ENCODE measurements at regions not wholly inside any gene's neighbourhood (a gene's known extent, or its start where the extent isn't known, plus 50 kb on each side); places are given as distances from the start of the nearest gene placed in this dataset.
A peak's percentile ranks its signal among the peaks of the same experiment; 100 is the strongest.

- Histone ChIP-seq H3K27ac (ENCODE audit: low read depth, low read length) (no peak overlapping the region), H3K4ac (ENCODE audit: low read depth, low read length) (no peak overlapping the region), H3K14ac (ENCODE audit: low read length) (no peak overlapping the region), H3K9me3 (ENCODE audit: insufficient read depth, low read depth, low read length) (no peaks in the 10 kb centered on the region), H3K23ac (ENCODE audit: low read length) (no peak overlapping the region), H2BK12ac (ENCODE audit: low read length) (no peak overlapping the region), H3K36me3 (ENCODE audit: control insufficient read depth in 1 of 2, insufficient read depth in 2 of 2, low read length in 2 of 2) (no peaks in the 10 kb centered on the region), H4K12ac (ENCODE audit: low read depth, low read length) (no peak overlapping the region), H3K27me3 (ENCODE audit: insufficient read depth, low read length) (no peaks in the 10 kb centered on the region), H3K79me2 (ENCODE audit: control insufficient read depth, insufficient read depth, low read length, poor library complexity) (no peaks in the 10 kb centered on the region), H2AK5ac (ENCODE audit: low read length) (no peak overlapping the region), H3K4me1 (ENCODE audit: control insufficient read depth in 1 of 2, insufficient read depth in 2 of 2, low read length in 2 of 2) (no peaks in the 10 kb centered on the region), H4K91ac (ENCODE audit: low read depth, low read length) (no peak overlapping the region), H4K8ac (ENCODE audit: low read depth, low read length) (no peak overlapping the region), H3K9ac (ENCODE audit: low read length) (no peak overlapping the region), H3K4me2 (ENCODE audit: low read length) (no peak overlapping the region), H3K79me1 (ENCODE audit: low read length) (no peaks in the 10 kb centered on the region), H2BK120ac (ENCODE audit: insufficient read depth, low read length, poor library complexity) (no peak overlapping the region), H2AFZ (ENCODE audit: insufficient read depth, low read length, poor library complexity) (no peak overlapping the region), H3K4me3 (ENCODE audit: low read depth, low read length) (no peak overlapping the region), H2BK5ac (ENCODE audit: low read depth, low read length, poor library complexity) (no peak overlapping the region), H3K18ac (ENCODE audit: low read length) (no peak overlapping the region)
- no CpG with 5 or more reads among the region's 2 CpGs for WGBS (ENCODE audit: extremely low coverage, insufficient coverage, insufficient read length)
- peak in 1 of 2 donors; percentile 64 for DNase-seq
Measured at GRCh38 chr7:106476751-106477150, 184.2 kb downstream of the CCDC71L start.

GRCh38 chr7:106472741-106473140, 188.0 kb upstream of the NAMPT start:
- no peaks in the 10 kb centered on the region for H3K79me1 ChIP-seq (ENCODE audit: low read length)
- H3K14ac ChIP-seq (ENCODE audit: low read length): no peak overlapping the region
- H3K9ac ChIP-seq (ENCODE audit: low read length): no peak overlapping the region
- no peak overlapping the region for H4K8ac ChIP-seq (ENCODE audit: low read depth, low read length)
- H3K23ac ChIP-seq (ENCODE audit: low read length): no peak overlapping the region
- no peak overlapping the region for H2BK12ac ChIP-seq (ENCODE audit: low read length)
- H3K18ac ChIP-seq (ENCODE audit: low read length): no peak overlapping the region
- no peak overlapping the region for H2AFZ ChIP-seq (ENCODE audit: insufficient read depth, low read length, poor library complexity)
- no CpG with 5 or more reads among the region's 3 CpGs for WGBS (ENCODE audit: extremely low coverage, insufficient coverage, insufficient read length)
- no peaks in the 10 kb centered on the region for H3K9me3 ChIP-seq (ENCODE audit: insufficient read depth, low read depth, low read length)
- DNase-seq: no peak
- H3K36me3 ChIP-seq (ENCODE audit: control insufficient read depth in 1 of 2, insufficient read depth in 2 of 2, low read length in 2 of 2): no peaks in the 10 kb centered on the region
- H2AK5ac ChIP-seq (ENCODE audit: low read length): no peak overlapping the region
- no peak overlapping the region for H3K4me2 ChIP-seq (ENCODE audit: low read length)
- H2BK120ac ChIP-seq (ENCODE audit: insufficient read depth, low read length, poor library complexity): no peak overlapping the region
- H3K27ac ChIP-seq (ENCODE audit: low read depth, low read length): no peak overlapping the region
- no peak overlapping the region for H4K12ac ChIP-seq (ENCODE audit: low read depth, low read length)
- H3K4ac ChIP-seq (ENCODE audit: low read depth, low read length): no peak overlapping the region
- H3K4me1 ChIP-seq (ENCODE audit: control insufficient read depth in 1 of 2, insufficient read depth in 2 of 2, low read length in 2 of 2): no peaks in the 10 kb centered on the region
- no peak overlapping the region for H2BK5ac ChIP-seq (ENCODE audit: low read depth, low read length, poor library complexity)
- no peaks in the 10 kb centered on the region for H3K27me3 ChIP-seq (ENCODE audit: insufficient read depth, low read length)
- no peak overlapping the region for H3K4me3 ChIP-seq (ENCODE audit: low read depth, low read length)
- H3K79me2 ChIP-seq (ENCODE audit: control insufficient read depth, insufficient read depth, low read length, poor library complexity): no peaks in the 10 kb centered on the region
- no peak overlapping the region for H4K91ac ChIP-seq (ENCODE audit: low read depth, low read length)

- Histone ChIP-seq H3K4ac (ENCODE audit: low read depth, low read length) (no peak overlapping the region), H3K4me1 (ENCODE audit: control insufficient read depth in 1 of 2, insufficient read depth in 2 of 2, low read length in 2 of 2) (no peaks in the 10 kb centered on the region), H2AFZ (ENCODE audit: insufficient read depth, low read length, poor library complexity) (no peak overlapping the region), H3K4me2 (ENCODE audit: low read length) (no peak overlapping the region), H3K4me3 (ENCODE audit: low read depth, low read length) (no peak overlapping the region), H2AK5ac (ENCODE audit: low read length) (no peak overlapping the region), H2BK120ac (ENCODE audit: insufficient read depth, low read length, poor library complexity) (no peak overlapping the region), H3K23ac (ENCODE audit: low read length) (no peak overlapping the region), H4K91ac (ENCODE audit: low read depth, low read length) (no peak overlapping the region), H3K9me3 (ENCODE audit: insufficient read depth, low read depth, low read length) (no peaks in the 10 kb centered on the region), H2BK12ac (ENCODE audit: low read length) (no peak overlapping the region), H3K27ac (ENCODE audit: low read depth, low read length) (no peak overlapping the region), H3K36me3 (ENCODE audit: control insufficient read depth in 1 of 2, insufficient read depth in 2 of 2, low read length in 2 of 2) (no peaks in the 10 kb centered on the region), H3K14ac (ENCODE audit: low read length) (no peak overlapping the region), H3K9ac (ENCODE audit: low read length) (no peak overlapping the region), H4K12ac (ENCODE audit: low read depth, low read length) (no peak overlapping the region), H3K79me1 (ENCODE audit: low read length) (no peaks in the 10 kb centered on the region), H4K8ac (ENCODE audit: low read depth, low read length) (no peak overlapping the region), H3K18ac (ENCODE audit: low read length) (no peak overlapping the region), H3K79me2 (ENCODE audit: control insufficient read depth, insufficient read depth, low read length, poor library complexity) (no peaks in the 10 kb centered on the region), H2BK5ac (ENCODE audit: low read depth, low read length, poor library complexity) (no peak overlapping the region), H3K27me3 (ENCODE audit: insufficient read depth, low read length) (no peaks in the 10 kb centered on the region)
- no CpG with 5 or more reads among the region's 8 CpGs for WGBS (ENCODE audit: extremely low coverage, insufficient coverage, insufficient read length)
- no peak for DNase-seq
Measured at GRCh38 chr7:106471686-106472440, 187.1 kb upstream of the NAMPT start.

- Histone ChIP-seq H2BK120ac (ENCODE audit: insufficient read depth, low read length, poor library complexity) (no peak overlapping the region), H3K23ac (ENCODE audit: low read length) (no peak overlapping the region), H4K8ac (ENCODE audit: low read depth, low read length) (no peak overlapping the region), H2BK12ac (ENCODE audit: low read length) (no peak overlapping the region), H3K9me3 (ENCODE audit: insufficient read depth, low read depth, low read length) (no peaks in the 10 kb centered on the region), H3K4me2 (ENCODE audit: low read length) (no peak overlapping the region), H3K4ac (ENCODE audit: low read depth, low read length) (no peak overlapping the region), H3K9ac (ENCODE audit: low read length) (no peak overlapping the region), H3K79me1 (ENCODE audit: low read length) (no peaks in the 10 kb centered on the region), H3K14ac (ENCODE audit: low read length) (no peak overlapping the region), H2AFZ (ENCODE audit: insufficient read depth, low read length, poor library complexity) (no peak overlapping the region), H3K18ac (ENCODE audit: low read length) (no peak overlapping the region), H3K4me3 (ENCODE audit: low read depth, low read length) (no peak overlapping the region), H3K36me3 (ENCODE audit: control insufficient read depth in 1 of 2, insufficient read depth in 2 of 2, low read length in 2 of 2) (no peaks in the 10 kb centered on the region), H4K91ac (ENCODE audit: low read depth, low read length) (no peak overlapping the region), H3K27ac (ENCODE audit: low read depth, low read length) (no peak overlapping the region), H4K12ac (ENCODE audit: low read depth, low read length) (no peak overlapping the region), H2AK5ac (ENCODE audit: low read length) (no peak overlapping the region), H3K27me3 (ENCODE audit: insufficient read depth, low read length) (no peaks in the 10 kb centered on the region), H3K4me1 (ENCODE audit: control insufficient read depth in 1 of 2, insufficient read depth in 2 of 2, low read length in 2 of 2) (no peaks in the 10 kb centered on the region), H2BK5ac (ENCODE audit: low read depth, low read length, poor library complexity) (no peak overlapping the region), H3K79me2 (ENCODE audit: control insufficient read depth, insufficient read depth, low read length, poor library complexity) (no peaks in the 10 kb centered on the region)
- DNase-seq: no peak
- no CpG with 5 or more reads among the region's 2 CpGs for WGBS (ENCODE audit: extremely low coverage, insufficient coverage, insufficient read length)
Measured at GRCh38 chr7:106471021-106471420, 186.2 kb upstream of the NAMPT start.
